ENCODE measurements at regions not wholly inside any gene's neighbourhood (a gene's known extent, or its start where the extent isn't known, plus 50 kb on each side); places are given as distances from the start of the nearest gene placed in this dataset.
"Not testable (repeated sequence)": the region's sequence is repeated elsewhere in the genome, so short reads cannot be mapped to it uniquely, and the experiment has no call there.

GRCh38 chr9:39663713-39664112 is 308.2 kb downstream of the SPATA31A1 start:
- not testable (repeated sequence) for TF ChIP-seq EZH2phosphoT487, CTCF (IDR thresholded peaks at IDR 0.05; ENCODE audit: low read length)
